HepG2 (cell line): ENCODE measurements at regions not wholly inside any gene's neighbourhood (a gene's known extent, or its start where the extent isn't known, plus 50 kb on each side); places are given as distances from the start of the nearest gene placed in this dataset.

Experiments
- ATAC-seq: fragments of 200-7000 bp; cut with Tn5 transposase; 3 replicates; pipeline ENCODE4 v1.9.1; 2020; ENCODE audit warnings: mild to moderate bottlenecking, moderate library complexity
- BruUV-seq: library from RNA; stranded (reverse); fragments of 400-500 nt; replicated peaks from 2 replicates; lab custom pipeline; 2021; lab: Mats Ljungman, UMichigan
- CTCF ChIA-PET: fragments of 300-600 bp; formaldehyde crosslinking; extraction: SDS; loops from one replicate; lab custom pipeline; 2021; ENCODE audit warnings: low total read pairs, inconsistent platforms, low intra/inter-chr PET ratio; lab: Yijun Ruan, JAX
- POLR2A ChIA-PET: fragments of 350-600 bp; sonication (Branson Sonifier 250); formaldehyde crosslinking; loops from one replicate; lab custom pipeline; 2020; ENCODE audit warnings: antibody characterized with exemption, inconsistent platforms; lab: Yijun Ruan, JAX
- DNase-seq: peaks from one replicate; pipeline ENCODE4 v3.0.0-alpha.2; 2015; ENCODE audit warnings: low spot score
- FAIRE-seq: peaks from 3 replicates; lab custom pipeline; 2011; peaks lifted over from hg19 to GRCh38; lab: Jason Lieb, UNC
- H2AFZ ChIP-seq: one replicate; pipeline ENCODE4 v1.6.1; 2011; ENCODE audit warnings: low read length, inconsistent platforms
- H3K27ac ChIP-seq: fragments of 300-600 bp; 3 replicates; pipeline ENCODE4 v1.8.0; 2011; ENCODE audit warnings: mixed run types, mild to moderate bottlenecking, mixed read lengths, low read length, inconsistent platforms; ENCODE audit not compliant: insufficient read depth; ENCODE audit errors: extremely low read length
- H3K27me3 ChIP-seq, 2 experiments: fragments of 200-600 bp in 1 of 2; 2 replicates in 1 of 2; 3 replicates in 1 of 2; pipeline versions ENCODE4 v1.6.0 to v1.8.0; 2011; ENCODE audit warnings: low read length in 2 of 2, mild to moderate bottlenecking in 2 of 2, moderate library complexity in 2 of 2, inconsistent platforms in 1 of 2; ENCODE audit not compliant: insufficient read depth in 2 of 2, control insufficient read depth in 1 of 2
- H3K36me3 ChIP-seq, 2 experiments: fragments of 200-600 bp in 1 of 2; replicated peaks in 1 of 2; 2 replicates in 1 of 2; 3 replicates in 1 of 2; pipeline versions ENCODE4 v1.5.1 to v1.8.0; 2011; ENCODE audit warnings: low read length in 2 of 2, inconsistent platforms in 1 of 2; ENCODE audit not compliant: insufficient read depth in 2 of 2, control insufficient read depth in 1 of 2
- H3K4me1 ChIP-seq: 2 replicates; pipeline ENCODE4 v1.5.1; 2012; ENCODE audit warnings: low read length, inconsistent platforms; ENCODE audit not compliant: insufficient read depth
- H3K4me2 ChIP-seq: 2 replicates; pipeline ENCODE4 v1.6.0; 2011; ENCODE audit warnings: low read depth, low read length, inconsistent platforms
- H3K4me3 ChIP-seq, 3 experiments: fragments of 200-600 bp in 1 of 3; sonication (generic), shearing (Covaris generic) in 1 of 3; replicated peaks in 1 of 3; 2 replicates each; pipeline ENCODE4 v1.5.1; 2011 to 2016; ENCODE audit warnings: low read length in 3 of 3, inconsistent platforms in 2 of 3, low read depth in 2 of 3, mild to moderate bottlenecking in 2 of 3, control low read depth in 1 of 3, mixed read lengths in 1 of 3; ENCODE audit not compliant: insufficient read depth in 1 of 3
- H3K79me2 ChIP-seq: one replicate; pipeline ENCODE4 v1.6.1; 2011; ENCODE audit warnings: low read length, inconsistent platforms; ENCODE audit not compliant: insufficient read depth
- H3K9ac ChIP-seq: 2 replicates; pipeline ENCODE4 v1.6.0; 2011; ENCODE audit warnings: mild to moderate bottlenecking, low read depth, low read length, inconsistent platforms; ENCODE audit not compliant: insufficient read depth
- H3K9me3 ChIP-seq: 2 replicates; pipeline ENCODE4 v1.5.1; 2012; ENCODE audit warnings: mild to moderate bottlenecking, low read length
- H4K20me1 ChIP-seq: 2 replicates; pipeline ENCODE4 v1.6.0; 2011; ENCODE audit warnings: inconsistent platforms, mild to moderate bottlenecking, low read length, moderate library complexity; ENCODE audit not compliant: insufficient read depth
- ESRRA ChIP-seq: sonication (generic); formaldehyde crosslinking; IDR thresholded peaks from 2 replicates; pipeline ENCODE4 v1.5.1; 2020; ENCODE audit warnings: mild to moderate bottlenecking, low read depth, missing genetic modification reagents
- KDM1A ChIP-seq: IDR thresholded peaks from 2 replicates; pipeline ENCODE4 v1.6.1; 2016; ENCODE audit warnings: missing compliant biosample characterization
- NR2F2 ChIP-seq: IDR thresholded peaks from 2 replicates; pipeline ENCODE4 v1.6.1; 2012; ENCODE audit warnings: low read depth, inconsistent platforms, borderline replicate concordance
- ONECUT2 ChIP-seq: sonication (generic); formaldehyde crosslinking; IDR thresholded peaks from 2 replicates; pipeline ENCODE4 v1.4.0; 2020; ENCODE audit warnings: missing genetic modification reagents
- PREB ChIP-seq: sonication (generic); formaldehyde crosslinking; IDR thresholded peaks from 2 replicates; pipeline ENCODE4 v1.4.0; 2020; ENCODE audit warnings: missing genetic modification reagents
- RARG ChIP-seq: sonication (generic); formaldehyde crosslinking; IDR thresholded peaks from 2 replicates; pipeline ENCODE4 v1.4.0; 2020; ENCODE audit warnings: low read depth, mild to moderate bottlenecking, missing genetic modification reagents
- REST ChIP-seq, 2 experiments: IDR thresholded peaks; 2 replicates each; pipeline ENCODE4 v1.6.1; 2011 to 2012; ENCODE audit warnings: low read length in 2 of 2, borderline replicate concordance in 1 of 2, low read depth in 1 of 2, mild to moderate bottlenecking in 1 of 2, moderate library complexity in 1 of 2
- STAT5B ChIP-seq: sonication (generic); formaldehyde crosslinking; IDR thresholded peaks from 2 replicates; pipeline ENCODE4 v1.4.0; 2020; ENCODE audit warnings: missing genetic modification reagents
- TBX2 ChIP-seq: sonication (generic); formaldehyde crosslinking; IDR thresholded peaks from 2 replicates; pipeline ENCODE4 v1.5.0; 2020; ENCODE audit warnings: missing genetic modification reagents, mild to moderate bottlenecking, borderline replicate concordance
- XRCC5 ChIP-seq: fragments of 200-400 bp; formaldehyde crosslinking; optimal IDR thresholded peaks from 2 replicates; pipeline ENCODE3; 2017; ENCODE audit warnings: mild to moderate bottlenecking, low read length
- ZNF513 ChIP-seq: sonication (generic); formaldehyde crosslinking; conservative IDR thresholded peaks from 2 replicates; pipeline ENCODE4 v1.5.0; 2020; ENCODE audit warnings: missing genetic modification reagents
- ZNF570 ChIP-seq: sonication (generic); formaldehyde crosslinking; IDR thresholded peaks from 2 replicates; pipeline ENCODE4 v1.4.0; 2020; ENCODE audit warnings: mild to moderate bottlenecking, missing genetic modification reagents, borderline replicate concordance
- ZNF597 ChIP-seq: sonication (generic); formaldehyde crosslinking; IDR thresholded peaks from 2 replicates; pipeline ENCODE4 v1.5.0; 2020; ENCODE audit warnings: missing genetic modification reagents
- ZNF879 ChIP-seq: sonication (generic); formaldehyde crosslinking; IDR thresholded peaks from 2 replicates; pipeline ENCODE4 v1.8.1; 2023; ENCODE audit warnings: missing genetic modification reagents
- WGBS: methylation state at CpG from one replicate; pipeline ENCODE4 v1.1.6; 2017; ENCODE audit warnings: low lambda C conversion rate; 5-methylcytosine and 5-hydroxymethylcytosine counted together
- in situ Hi-C: cut with HindIII; loops from 2 replicates; pipeline ENCODE4 v1.10.0; 2017; ENCODE audit warnings: low pct_unique_long_range_greater_than_20kb; ENCODE audit not compliant: extremely low pct_ligation_motif_present
- intact Hi-C: fragments of 100-400 bp; cut with micrococcal nuclease; formaldehyde crosslinking; loops from one replicate; pipeline ENCODE4 v1.10.0; 2022; ENCODE audit not compliant: unreplicated experiment

GRCh38 chr1:17916702-17917101, 161.6 kb downstream of the ACTL8 start (continued):
- no peak for TF ChIP-seq PREB (CRISPR knock-in tag)
- TF ChIP-seq ESRRA, result no peak
- TF ChIP-seq ZNF879 (CRISPR knock-in tag), result no peak
- TF ChIP-seq ZNF570 (CRISPR knock-in tag), result no peak
- TF ChIP-seq ONECUT2 (CRISPR knock-in tag), result no peak
- TF ChIP-seq TBX2 (CRISPR knock-in tag), result no peak
- TF ChIP-seq STAT5B (CRISPR knock-in tag), result no peak
- TF ChIP-seq NR2F2, result no peak

- Histone ChIP-seq H3K79me2 (no peaks in the 10 kb centered on the region), H2AFZ (no peak overlapping the region), H3K4me2 (no peak overlapping the region), H4K20me1 (peaks cover 3% of the 10 kb centered on the region; the same call in 1 of the 2 replicates), H3K36me3 (no peaks in the 10 kb centered on the region), H3K27me3 (peaks cover 0 to 3% of the 10 kb centered on the region in 2 experiments; a peak in 1 of 5 replicates), H3K4me3 (no peak overlapping the region), H3K27ac (no peak overlapping the region), H3K9ac (no peak overlapping the region), H3K4me1 (no peaks in the 10 kb centered on the region), H3K9me3 (no peaks in the 10 kb centered on the region)
- ChIA-PET CTCF (no interaction called here), POLR2A (no interaction called here)
- no peak for FAIRE-seq
- BruUV-seq, result no TSS peak
- in situ Hi-C loops, result loop anchor here (5.0 kb wide), 2 partner anchors 78 to 183 kb away; no protein-coding TSS in a partner anchor
- no peak for DNase-seq
- intact Hi-C loops, result loop anchor here (5.0 kb wide), 1 partner anchor 298 kb away; no protein-coding TSS in a partner anchor
- peak; percentile 75 for ATAC-seq
- WGBS, result 27% methylated on average over 9 of the region's 10 CpGs
- TF ChIP-seq ZNF597 (CRISPR knock-in tag), result no peak
- TF ChIP-seq ZNF513, result no peak
- TF ChIP-seq REST (IDR thresholded peaks at IDR 0.05; ENCODE audit: borderline replicate concordance in 1 of 2, low read depth in 1 of 2, low read length in 2 of 2), result peak; percentile 69 to 95
- TF ChIP-seq KDM1A (CRISPR knock-in tag), result no peak
- no peak for TF ChIP-seq RARG (CRISPR knock-in tag)
- TF ChIP-seq XRCC5, result no peak
These were observed 164.6 kb downstream of the ACTL8 start for GRCh38 chr1:17919525-17920439.
